HG03354 (cell line): ENCODE measurements at regions not wholly inside any gene's neighbourhood (a gene's known extent, or its start where the extent isn't known, plus 50 kb on each side); places are given as distances from the start of the nearest gene placed in this dataset.

Experiments used
- ATAC-seq: cut with Tn5 transposase; IDR thresholded peaks from one replicate; pipeline ENCODE4 v1.9.1; 2021; ENCODE audit warnings: mild to moderate bottlenecking; ENCODE audit not compliant: unreplicated experiment, poor library complexity, severe bottlenecking

DNA sequence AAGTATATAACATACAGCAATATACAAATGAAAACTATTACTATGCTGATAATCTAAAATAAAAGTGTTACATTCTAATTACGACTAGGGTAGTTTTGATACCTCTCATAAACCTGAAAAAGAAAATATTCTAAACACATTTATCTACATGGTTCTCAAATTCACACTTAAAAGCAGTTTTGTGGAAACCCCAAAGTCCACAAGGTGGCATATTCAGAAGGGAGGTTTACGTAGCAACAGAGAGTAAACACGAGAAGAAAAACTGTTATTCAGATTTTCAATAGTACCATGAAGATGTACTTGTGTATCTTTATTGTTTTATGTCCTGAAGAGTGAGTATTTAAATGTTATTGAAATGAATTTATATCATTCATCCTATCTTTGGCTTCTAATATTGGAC is 275.9 kb upstream of the KLHL1 start:
- ATAC-seq = no peak

DNA sequence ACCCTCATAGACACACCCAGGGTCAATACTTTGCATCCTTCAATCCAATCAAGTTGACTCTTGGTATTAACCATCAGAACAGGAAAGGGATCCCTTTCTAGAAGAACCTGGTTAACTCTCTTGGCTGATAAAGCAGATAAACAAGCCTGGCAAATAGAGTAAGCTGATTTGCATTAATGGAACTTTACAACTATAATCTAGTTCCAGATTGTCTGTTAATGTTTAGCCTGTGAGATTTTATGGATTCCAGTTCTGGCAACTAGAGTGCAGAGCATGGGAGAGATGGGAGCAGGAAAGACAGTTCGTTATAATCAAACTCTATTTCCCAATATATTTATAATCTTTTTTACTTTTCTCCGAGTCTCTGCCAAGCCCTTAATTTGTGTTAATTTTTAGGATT is 272.6 kb upstream of the KLHL1 start:
- ATAC-seq = no peak

DNA sequence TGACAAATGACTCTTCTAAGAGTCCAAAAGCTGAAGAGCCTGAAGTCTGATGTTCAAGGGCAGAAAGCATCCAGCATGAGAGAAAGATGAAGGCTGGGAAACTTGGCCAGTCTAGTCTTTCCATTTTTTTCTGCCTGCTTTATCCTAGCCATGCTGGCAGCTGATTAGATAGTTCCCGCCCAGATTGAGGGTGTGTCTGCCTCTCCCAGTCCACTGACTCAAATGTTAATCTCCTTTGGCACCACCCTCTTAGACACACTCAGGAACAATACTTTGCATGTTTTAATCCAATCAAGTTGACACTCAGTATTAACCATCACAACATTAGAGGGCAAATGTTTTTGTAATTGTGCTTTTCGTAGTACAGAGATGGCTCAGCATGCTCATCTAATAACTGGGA is 267.5 kb upstream of the KLHL1 start:
- no peak for ATAC-seq

DNA sequence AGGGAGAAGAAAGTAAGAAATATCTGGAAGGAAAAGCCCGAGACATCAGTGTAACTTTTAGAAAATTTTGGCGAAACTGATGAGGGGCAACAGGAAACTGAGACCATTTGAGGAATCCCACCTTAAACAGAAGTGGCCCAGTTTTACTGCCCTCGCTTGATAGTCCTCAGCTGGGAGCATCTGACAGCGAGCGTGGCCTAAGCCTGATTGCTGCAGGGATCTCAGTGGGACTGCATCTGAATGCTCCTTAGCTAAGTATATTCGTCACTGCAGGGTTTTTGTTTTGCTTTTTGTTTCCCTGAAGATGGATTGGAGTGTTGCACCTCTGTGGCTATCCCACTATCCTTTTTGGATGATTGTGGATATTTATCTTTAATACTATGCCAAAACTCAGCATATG is 262.7 kb upstream of the KLHL1 start:
- no peak for ATAC-seq

DNA sequence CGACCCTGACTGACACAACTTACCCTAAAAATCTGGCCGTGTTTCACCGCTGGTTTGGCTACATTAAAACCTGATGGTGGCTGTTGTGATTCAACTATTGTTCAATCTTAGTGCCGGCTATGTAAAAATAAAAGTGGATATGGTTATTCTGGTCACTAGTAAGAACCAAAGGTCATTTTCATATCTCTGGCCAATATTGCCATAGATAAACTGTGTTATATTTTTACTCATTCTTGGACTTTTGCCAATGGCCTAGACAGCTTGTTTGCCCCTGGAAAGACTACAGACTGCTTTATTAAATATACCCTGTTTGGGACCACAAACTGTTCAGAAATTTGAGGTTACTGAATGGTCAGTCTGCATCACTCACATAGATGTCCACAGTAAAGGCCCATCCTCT is 258.5 kb upstream of the KLHL1 start:
- ATAC-seq = no peak

DNA sequence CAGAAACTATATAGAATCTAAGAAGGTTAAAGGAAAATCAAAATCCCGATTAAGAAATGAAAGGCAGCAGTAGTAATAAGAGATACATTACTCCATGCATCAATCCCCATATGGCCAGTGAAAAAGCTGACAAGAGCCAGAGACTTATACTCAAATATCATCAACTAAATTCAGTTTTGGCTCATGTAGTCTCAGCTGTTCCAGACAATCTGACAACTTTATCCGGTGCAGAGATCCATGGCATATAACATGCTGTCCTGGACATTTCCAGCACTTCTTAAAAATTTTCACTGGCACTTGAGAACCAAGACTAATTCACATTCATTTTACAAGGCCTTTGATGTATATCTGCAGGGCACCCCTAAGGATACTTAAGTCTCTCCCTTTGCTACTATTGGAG is 255.7 kb upstream of the KLHL1 start:
- no peak for ATAC-seq

DNA sequence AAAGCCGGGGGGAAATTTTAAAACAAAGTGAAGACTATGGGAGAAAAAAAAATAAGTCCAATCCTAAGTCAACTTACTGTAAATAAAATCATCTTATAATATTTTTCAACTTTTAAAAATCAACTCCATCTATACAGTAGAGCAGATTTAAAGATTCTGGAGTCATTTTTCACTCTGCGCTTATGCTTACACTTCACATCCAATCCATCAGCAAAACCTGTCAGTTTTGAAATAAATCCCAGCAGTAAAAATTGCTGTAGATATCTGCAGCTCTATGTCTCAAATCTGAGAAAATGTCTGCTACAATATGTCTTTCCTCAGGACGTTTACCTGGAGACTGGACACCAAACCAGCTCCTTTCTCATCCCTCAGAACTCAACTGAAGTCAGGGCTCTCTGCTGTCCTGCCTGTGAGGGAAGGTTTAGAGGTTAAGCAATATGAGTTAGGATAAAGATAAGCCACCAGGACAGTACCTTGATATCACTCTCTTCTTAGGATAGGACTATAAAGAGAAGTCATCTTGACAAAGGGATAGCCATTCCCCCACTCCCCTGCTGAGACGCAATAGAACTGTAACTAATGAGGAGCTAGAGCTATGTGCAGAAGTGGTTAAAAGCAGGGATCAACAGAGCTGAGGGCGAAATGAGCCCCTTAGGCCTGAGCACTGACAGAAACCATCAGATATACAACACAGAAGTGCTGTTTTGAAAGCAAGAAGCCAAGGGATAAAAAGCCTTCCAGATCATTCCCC is 254.7 kb upstream of the KLHL1 start:
- no peak for ATAC-seq

DNA sequence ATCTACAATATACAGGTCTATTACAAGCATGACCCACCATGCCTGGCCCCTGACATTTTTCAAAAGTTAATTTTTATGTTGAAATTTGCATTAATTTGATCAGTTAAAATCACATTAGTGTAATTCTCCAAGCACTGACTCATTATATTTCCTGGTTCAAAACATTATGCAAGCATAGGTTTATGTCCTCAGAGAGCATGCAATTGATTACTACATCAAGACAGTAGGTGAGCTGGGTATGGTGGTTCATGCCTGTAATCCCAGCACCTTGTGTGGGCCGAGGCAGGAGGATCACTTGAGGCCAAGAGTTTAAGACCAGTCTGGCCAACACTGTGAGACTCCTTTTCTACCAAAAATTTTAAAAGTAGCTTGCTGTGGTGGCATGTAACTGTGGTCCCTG is 248.8 kb upstream of the KLHL1 start:
- ATAC-seq = no peak

DNA sequence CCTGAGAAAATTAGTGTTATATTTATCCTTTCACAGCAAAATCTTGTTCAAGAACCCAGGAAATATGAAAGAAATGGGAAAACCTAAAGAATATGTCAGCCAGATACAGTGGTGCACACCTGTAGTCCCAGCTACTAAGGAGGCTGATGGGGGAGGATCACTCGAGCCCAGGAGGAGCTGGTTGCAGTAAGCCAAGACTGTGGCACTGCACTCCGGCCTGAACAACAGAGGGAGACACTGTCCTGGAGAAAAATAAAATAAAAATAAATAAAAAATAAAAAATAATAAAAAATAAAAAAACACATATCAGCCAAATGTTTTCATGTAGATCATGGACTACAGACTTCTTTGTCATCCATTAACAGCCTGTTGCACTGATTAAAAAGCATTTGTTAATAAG is 244.8 kb upstream of the KLHL1 start:
- ATAC-seq = no peak

DNA sequence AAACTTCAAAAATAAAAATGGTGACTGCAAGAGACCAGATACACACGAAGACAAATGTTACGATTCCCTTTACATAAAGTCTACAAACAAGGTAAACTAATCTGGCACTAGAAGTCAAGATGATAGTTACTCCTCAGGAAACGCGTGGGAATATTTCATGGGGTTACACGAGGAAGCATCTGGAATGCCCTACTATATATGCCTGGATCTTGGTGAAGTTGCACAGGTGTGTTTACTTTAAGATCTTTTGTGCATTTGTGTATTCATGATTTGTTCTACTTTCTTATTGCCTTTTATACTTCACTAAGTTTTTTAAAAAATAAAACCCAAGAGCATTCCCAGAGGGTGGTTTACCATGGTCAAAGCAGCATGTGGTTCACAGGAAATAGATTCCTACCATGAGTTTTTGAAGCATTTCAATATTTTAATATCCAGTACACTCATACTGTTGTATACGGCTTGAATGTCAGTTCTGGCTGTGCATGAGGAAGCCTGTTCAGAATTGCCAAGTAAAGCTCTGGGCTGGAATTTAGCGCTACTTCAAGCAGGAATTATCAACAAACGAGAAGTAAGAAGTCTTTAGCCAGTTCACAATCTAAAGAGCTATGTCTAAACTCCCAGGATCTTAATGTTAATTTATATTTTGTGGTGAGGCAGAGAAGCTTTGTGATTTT is 239.8 kb upstream of the KLHL1 start:
- ATAC-seq = no peak

DNA sequence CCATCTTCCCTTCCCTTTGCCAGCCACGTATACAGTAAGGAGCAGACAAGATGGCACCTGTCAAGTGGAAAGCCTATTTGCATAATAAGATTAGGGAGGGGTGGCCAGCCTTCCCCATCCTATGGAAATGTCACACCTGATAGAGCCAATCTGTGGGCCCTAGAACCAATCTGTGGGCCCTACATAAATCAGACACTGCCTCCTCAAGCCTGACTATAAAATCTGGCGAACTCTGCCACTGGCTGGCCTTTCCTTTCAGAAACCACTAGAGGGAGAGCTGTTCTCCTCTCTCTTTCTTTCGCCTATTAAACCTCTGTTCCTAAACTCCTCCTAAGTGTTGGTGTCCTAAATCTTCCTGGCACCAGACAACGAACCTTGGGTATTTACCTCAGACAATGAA is 231.5 kb upstream of the KLHL1 start:
- no peak for ATAC-seq

DNA sequence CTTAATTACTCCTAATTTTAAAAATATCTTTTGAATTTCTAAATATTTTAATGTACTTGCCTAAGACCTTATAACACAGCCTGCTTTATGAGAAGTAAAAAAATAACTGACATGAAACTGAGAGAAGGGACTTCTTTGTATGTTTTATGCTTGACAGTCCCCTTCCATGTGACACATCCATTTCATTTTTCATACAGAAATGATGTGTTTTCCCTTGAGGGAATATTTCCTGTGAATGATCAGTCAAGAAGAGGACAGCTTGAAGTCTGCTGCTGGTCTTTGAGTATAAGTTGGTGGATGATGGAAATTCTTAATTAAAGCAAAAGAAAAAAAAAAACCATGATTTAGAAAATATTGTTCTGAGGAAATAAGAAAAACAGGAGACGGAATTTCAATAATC is 230.4 kb upstream of the KLHL1 start:
- ATAC-seq = no peak

DNA sequence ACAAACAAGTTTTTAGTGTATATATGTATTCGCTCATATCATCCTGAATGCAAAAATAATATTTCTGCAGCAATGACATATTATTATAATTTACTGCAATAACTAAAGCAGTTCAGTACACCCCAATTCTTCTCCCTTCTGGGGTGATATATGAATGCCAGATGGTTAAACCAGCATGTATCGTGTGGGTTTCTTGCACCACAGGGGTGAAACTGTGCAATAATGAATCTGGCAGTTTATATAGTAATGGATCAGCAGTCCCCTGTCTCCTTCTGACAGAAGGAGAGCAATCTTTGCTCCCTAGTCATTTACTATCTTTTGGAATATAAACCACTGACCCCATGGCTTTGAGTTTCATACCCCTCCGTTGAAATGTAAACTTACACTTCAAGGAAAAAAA is 228.6 kb upstream of the KLHL1 start:
- no peak for ATAC-seq

DNA sequence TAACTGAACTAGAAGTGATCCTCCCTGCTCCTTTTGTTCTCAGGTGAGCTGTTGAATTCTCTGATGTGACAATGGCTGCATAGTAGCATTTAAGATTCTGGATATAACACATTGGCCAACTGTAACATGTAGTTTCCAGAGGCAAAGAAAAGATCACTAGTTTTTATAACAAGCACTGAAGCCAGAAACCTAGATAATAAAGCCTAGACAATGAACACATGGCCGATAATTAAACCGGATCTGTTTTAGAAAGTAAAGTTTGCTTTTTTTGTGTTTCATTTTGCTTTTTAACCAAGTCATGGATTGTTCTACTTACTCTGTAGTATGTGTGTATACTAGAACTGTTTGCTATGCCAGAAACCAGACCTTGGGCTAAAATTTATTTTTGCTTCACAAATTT is 225.5 kb upstream of the KLHL1 start:
- no peak for ATAC-seq

DNA sequence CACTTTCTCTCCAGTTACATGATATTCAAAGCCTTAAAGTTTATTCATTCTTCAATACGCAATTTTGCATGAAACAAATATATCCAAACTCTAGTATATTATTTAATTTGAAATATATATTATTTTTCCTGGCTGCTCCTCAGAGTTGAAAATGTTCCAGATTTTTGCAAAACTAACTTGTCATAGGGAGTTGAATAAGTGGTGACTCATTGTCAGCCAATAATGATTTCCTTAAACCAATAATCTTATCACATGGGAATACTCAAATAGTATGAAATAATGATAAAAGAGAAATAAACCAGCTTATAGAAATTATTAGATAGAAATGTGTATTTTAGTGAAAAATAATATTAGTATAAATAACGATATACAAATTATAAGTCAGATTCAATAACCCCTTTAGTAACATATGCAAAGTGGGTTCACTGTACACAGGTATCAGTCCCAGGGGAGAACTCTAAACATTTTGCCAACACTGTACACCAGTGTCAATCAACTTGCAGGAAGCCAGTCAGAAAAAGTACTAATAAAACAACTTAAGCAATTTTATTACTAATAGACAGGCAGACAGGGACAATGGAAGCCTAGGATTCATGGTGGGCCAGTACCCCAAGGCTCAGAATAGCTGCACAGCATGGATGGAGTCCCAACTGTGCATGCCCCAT is 222.6 kb upstream of the KLHL1 start:
- no peak for ATAC-seq

DNA sequence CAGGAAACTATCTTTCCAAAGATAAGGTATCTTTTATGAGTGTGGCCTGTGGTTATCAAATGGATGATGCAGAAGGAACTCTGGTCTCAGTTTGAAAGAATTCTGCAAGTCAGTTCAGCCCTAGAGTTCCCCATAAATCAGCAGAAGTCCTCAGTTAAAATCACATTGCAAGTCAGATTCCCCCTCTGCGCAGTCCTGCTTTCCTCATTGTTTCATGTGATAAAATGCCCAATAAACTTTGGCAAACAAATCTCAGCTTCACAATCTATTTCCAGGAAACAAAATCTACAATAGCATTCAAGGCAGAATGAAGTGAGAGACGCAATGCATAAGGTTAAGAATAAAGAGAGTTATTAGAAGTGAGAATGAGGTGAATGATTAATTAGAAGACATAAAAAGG is 216.3 kb upstream of the KLHL1 start:
- no peak for ATAC-seq

DNA sequence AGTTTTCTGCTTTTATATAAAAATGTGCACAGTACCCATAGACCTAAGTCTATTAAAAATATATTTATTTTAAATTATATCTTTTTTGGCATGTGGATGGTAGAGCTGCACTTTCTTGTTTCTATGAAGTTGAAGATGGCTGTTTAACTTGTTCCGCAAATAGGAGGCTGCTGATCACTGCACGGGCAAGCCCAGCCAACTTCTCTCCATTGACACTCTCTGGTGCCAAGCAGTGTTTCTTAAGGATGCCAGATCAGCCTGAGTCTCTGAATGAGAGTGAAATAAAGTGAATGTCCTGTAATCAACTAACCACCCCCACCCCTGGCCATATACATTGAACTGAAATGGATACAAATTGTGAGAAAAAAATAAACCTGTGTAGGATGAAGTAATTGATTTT is 202.9 kb upstream of the KLHL1 start:
- no peak for ATAC-seq

DNA sequence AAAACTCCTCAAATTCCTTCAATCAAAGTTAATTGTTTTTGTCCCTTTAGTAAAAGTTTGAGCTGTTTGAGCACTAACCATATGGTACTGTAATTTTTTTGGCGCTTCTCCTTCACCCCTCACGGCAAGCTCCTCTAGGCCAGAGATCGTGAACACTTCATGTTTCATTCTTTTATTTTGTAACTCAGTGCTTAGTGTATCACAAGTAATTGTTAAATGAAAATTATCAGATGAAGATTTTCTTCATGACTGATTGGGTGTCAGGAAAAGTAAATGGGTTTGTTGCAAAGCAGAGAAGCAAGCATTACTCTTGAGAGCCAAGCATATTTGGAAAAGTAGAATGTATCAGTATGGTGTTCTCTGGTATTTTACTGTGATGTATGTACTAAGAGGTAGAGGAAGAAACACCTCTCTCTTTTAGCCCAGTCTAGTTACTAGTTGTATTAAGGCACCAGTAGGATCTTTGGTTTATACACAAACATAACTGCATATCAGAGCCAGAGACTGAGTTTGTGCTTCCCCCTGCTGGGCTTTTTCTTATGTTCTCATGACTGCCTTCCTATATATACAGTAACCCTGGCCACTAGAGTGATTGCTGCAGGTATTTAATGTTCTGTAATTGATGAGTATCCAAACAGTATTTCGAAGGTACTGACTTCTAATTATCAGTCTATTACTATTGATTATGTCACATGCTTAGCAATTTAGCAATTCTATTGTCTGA is 202.3 kb upstream of the KLHL1 start:
- no peak for ATAC-seq

DNA sequence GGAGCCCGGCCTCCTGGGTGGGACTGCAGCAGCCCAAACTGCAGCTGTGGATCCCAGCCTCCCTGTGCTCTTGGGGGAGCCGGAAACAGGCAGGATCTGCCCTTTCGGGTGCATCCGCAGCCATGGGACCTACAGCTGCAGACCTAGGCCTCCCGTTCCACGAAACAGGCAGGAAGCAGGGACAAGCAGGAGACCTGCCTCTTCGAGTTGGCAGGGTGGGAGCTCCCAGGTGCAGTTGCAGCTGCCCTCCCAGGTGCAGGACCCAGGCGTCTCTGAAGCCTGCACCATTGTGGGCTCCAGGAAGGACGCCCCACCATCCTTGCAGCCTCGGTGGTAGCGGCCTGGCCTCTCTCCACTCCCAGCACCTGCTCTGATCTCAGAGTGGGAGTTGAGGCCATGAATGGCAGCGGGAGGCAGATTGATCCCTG is 189.0 kb upstream of the KLHL1 start:
- ATAC-seq = no peak

DNA sequence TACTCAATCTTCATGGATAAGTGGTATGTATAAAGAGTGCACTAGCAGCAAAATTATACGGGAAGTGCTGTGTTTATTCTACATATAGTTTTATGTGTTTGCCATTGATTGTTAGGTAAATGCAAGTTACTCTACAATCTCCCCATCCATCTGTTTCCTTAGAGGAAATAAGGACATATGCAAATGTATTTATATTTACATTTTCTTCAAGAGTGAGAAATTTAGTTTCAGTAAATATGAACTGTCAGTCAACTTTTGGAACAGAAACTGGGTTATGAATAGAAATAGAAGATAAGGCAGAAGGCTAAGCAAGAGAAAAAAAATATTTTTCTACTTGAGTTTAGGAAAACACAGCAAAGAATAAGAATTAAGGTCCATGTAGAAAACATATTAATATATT is 176.1 kb upstream of the KLHL1 start:
- ATAC-seq = no peak

DNA sequence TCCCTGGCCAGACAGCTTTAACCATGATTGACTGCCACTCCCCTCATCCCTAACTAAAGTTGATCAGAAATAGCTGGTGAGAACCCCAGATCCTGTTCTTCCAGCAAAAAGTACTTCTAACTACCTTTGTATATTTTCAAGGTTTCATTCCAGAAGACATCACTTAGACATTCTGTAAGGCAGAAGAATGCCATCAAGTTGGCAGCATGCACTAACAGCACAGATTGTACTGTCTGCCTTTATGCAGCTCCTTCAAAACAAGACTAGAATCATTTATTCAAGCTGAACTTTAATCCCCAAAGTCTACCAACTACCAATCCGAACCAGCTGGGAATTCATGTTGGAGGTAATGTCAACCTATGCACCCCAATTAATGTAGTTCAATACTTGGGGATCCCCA is 167.6 kb upstream of the KLHL1 start:
- ATAC-seq = no peak
